DMS 273 treated with DMSO at 0.1 percent for 48 hours (cell line): ENCODE measurements at regions not wholly inside any gene's neighbourhood (a gene's known extent, or its start where the extent isn't known, plus 50 kb on each side); places are given as distances from the start of the nearest gene placed in this dataset.
"Not testable (repeated sequence)": the region's sequence is repeated elsewhere in the genome, so short reads cannot be mapped to it uniquely, and the experiment has no call there.

Experiments
- DNase-seq: peaks from one replicate; lab custom pipeline; 2025; lab: John Stamatoyannopoulos, UW

- no peak for DNase-seq
Measured at GRCh38 chr5:52605317-52606313, 182.1 kb upstream of the ITGA1 start.

- DNase-seq = no peak
Measured at GRCh38 chr5:52607227-52607824, 180.4 kb upstream of the ITGA1 start.

- DNase-seq = no peak
Measured at GRCh38 chr5:52620315-52620714, 167.4 kb upstream of the ITGA1 start.

- DNase-seq = no peak
Measured at GRCh38 chr5:52623291-52623690, 164.4 kb upstream of the ITGA1 start.

GRCh38 chr5:52624291-52624690, 163.4 kb upstream of the ITGA1 start:
- no peak for DNase-seq

- no peak for DNase-seq
Measured at GRCh38 chr5:52626312-52626711, 161.4 kb upstream of the ITGA1 start.

- DNase-seq = no peak
Measured at GRCh38 chr5:52627740-52628139, 160.0 kb upstream of the ITGA1 start.

GRCh38 chr5:52632281-52632680, 155.4 kb upstream of the ITGA1 start:
- DNase-seq = no peak

- not testable (repeated sequence) for DNase-seq
Measured at GRCh38 chr5:52634171-52634570, 153.5 kb upstream of the ITGA1 start.

GRCh38 chr5:52638732-52639131, 149.0 kb upstream of the ITGA1 start:
- no peak for DNase-seq

- DNase-seq = no peak
Measured at GRCh38 chr5:52648726-52649125, 139.0 kb upstream of the ITGA1 start.

GRCh38 chr5:52655163-52655562, 132.6 kb upstream of the ITGA1 start:
- DNase-seq = no peak

GRCh38 chr5:52656569-52657246, 131.0 kb upstream of the ITGA1 start:
- DNase-seq = no peak

- peak; percentile 25 for DNase-seq
Measured at GRCh38 chr5:52657247-52657645, 130.5 kb upstream of the ITGA1 start.

- no peak for DNase-seq
Measured at GRCh38 chr5:52658246-52658645, 129.5 kb upstream of the ITGA1 start.

GRCh38 chr5:52660621-52661020, 127.1 kb upstream of the ITGA1 start:
- no peak for DNase-seq

GRCh38 chr5:52661903-52662595, 125.7 kb upstream of the ITGA1 start:
- no peak for DNase-seq

GRCh38 chr5:52665559-52665958, 122.2 kb upstream of the ITGA1 start:
- DNase-seq = no peak

GRCh38 chr5:52668139-52668538, 119.6 kb upstream of the ITGA1 start:
- DNase-seq = no peak

- no peak for DNase-seq
Measured at GRCh38 chr5:52668544-52669185, 119.1 kb upstream of the ITGA1 start.

- no peak for DNase-seq
Measured at GRCh38 chr5:52672459-52672858, 115.3 kb upstream of the ITGA1 start.

GRCh38 chr5:52673495-52673894, 114.2 kb upstream of the ITGA1 start:
- DNase-seq = no peak
